Peyer's patch (tissue), 4 donors: ENCODE measurements at regions not wholly inside any gene's neighbourhood (a gene's known extent, or its start where the extent isn't known, plus 50 kb on each side); places are given as distances from the start of the nearest gene placed in this dataset.

Source experiments
- POLR2A ChIP-seq, 2 donors: fragments of 450-650 bp; IDR thresholded peaks; one replicate each; pipeline ENCODE4 v1.5.1; 2017; ENCODE audit warnings: antibody characterized with exemption in 2 of 2, mild to moderate bottlenecking in 2 of 2, moderate library complexity in 2 of 2
- TF ChIP-seq, protein P1 (sequence below), 6 experiments: fragments of 450-650 bp in 4 of 6; fragments of 200-600 bp in 2 of 6; sonication (generic) in 1 of 6; IDR thresholded peaks; one replicate each; pipeline ENCODE4 v1.5.1; 2017 to 2019; ENCODE audit warnings: antibody characterized with exemption in 6 of 6, mild to moderate bottlenecking in 3 of 6, moderate library complexity in 1 of 6

GRCh38 chr5:115435065-115435777 is 109.4 kb downstream of the FEM1C start:
- TF ChIP-seq POLR2A (IDR thresholded peaks at IDR 0.05) = no peak
- TF ChIP-seq, protein P1, sequence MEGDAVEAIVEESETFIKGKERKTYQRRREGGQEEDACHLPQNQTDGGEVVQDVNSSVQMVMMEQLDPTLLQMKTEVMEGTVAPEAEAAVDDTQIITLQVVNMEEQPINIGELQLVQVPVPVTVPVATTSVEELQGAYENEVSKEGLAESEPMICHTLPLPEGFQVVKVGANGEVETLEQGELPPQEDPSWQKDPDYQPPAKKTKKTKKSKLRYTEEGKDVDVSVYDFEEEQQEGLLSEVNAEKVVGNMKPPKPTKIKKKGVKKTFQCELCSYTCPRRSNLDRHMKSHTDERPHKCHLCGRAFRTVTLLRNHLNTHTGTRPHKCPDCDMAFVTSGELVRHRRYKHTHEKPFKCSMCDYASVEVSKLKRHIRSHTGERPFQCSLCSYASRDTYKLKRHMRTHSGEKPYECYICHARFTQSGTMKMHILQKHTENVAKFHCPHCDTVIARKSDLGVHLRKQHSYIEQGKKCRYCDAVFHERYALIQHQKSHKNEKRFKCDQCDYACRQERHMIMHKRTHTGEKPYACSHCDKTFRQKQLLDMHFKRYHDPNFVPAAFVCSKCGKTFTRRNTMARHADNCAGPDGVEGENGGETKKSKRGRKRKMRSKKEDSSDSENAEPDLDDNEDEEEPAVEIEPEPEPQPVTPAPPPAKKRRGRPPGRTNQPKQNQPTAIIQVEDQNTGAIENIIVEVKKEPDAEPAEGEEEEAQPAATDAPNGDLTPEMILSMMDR (IDR thresholded peaks at IDR 0.05) = no peak
